Activated CD4-positive, alpha-beta T cell treated with anti-CD3 and anti-CD28 coated beads, Interleukin-2, Interleukin-4, amounts not matched to agents 100 ng/mL and 50 ng/mL, durations not matched to agents 16 hours and 8 hours (primary cell): ENCODE measurements at regions not wholly inside any gene's neighbourhood (a gene's known extent, or its start where the extent isn't known, plus 50 kb on each side); places are given as distances from the start of the nearest gene placed in this dataset.
"Not testable (repeated sequence)": the region's sequence is repeated elsewhere in the genome, so short reads cannot be mapped to it uniquely, and the experiment has no call there.

Source experiments
- DNase-seq: peaks from one replicate; pipeline ENCODE4 v3.0.0-alpha.2; 2020; ENCODE audit warnings: low spot score

- no peak for DNase-seq
Measured at GRCh38 chr2:210861038-210861665, 304.8 kb downstream of the CPS1 start.

DNA sequence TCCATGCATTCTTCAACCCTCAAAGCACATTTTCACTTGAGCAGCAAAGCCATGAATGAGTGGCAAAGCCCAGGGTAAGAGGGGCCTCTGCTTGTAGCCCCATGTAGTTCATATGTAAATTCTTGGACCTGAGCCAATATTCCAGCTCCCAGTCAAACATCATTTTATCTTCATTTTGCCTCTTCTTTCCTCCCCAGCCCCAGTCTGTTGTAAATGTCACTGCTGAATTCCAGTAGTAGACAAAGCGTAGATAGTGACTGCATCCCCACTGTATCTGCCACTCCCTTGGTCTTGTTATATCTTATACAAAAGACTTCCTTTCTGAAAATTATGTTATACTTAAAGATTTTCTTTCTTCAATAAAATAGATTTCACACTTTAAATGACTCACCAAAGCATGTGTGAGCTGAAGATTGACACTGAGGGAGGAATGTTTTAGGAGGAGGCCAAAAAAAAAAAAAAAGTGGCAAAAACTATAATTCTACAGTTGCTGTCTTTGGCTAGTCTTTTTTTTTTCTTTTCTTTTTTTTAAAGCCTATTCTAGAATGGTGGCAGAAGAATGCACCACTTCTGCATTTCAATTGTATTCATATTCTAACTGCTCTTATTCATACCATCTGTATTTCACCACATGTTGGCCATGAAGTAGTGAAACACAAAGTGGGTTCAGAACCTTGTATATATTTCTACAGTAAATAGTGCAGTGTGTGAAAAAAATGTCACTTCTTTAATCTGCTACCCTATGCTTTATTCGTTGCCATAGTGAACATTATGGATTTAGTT lies 306.1 kb downstream of the CPS1 start:
- no peak for DNase-seq

DNA sequence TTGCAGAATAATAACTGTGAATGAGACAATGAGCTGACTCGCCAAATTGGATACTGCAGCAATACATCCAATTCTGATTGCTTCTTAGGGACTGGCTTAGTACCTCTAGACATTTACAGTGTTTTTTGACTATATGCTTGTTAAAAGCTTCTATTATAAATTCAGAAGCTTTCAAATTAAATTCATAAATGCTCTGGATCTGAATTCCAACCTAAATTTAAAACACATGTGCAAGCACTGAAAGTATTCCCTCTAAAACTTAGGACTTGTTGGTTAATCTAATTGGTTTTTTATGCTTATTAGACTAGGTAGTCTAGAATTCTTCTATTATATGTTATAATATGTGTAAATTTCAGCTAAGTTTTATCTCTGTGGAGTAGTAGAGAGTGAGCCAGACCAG lies 306.9 kb downstream of the CPS1 start:
- no peak for DNase-seq

- DNase-seq: not testable (repeated sequence)
Measured at GRCh38 chr2:210871566-210871965, 315.2 kb downstream of the CPS1 start.

- DNase-seq: no peak
Measured at GRCh38 chr2:210873631-210874030, 317.2 kb downstream of the CPS1 start.

DNA sequence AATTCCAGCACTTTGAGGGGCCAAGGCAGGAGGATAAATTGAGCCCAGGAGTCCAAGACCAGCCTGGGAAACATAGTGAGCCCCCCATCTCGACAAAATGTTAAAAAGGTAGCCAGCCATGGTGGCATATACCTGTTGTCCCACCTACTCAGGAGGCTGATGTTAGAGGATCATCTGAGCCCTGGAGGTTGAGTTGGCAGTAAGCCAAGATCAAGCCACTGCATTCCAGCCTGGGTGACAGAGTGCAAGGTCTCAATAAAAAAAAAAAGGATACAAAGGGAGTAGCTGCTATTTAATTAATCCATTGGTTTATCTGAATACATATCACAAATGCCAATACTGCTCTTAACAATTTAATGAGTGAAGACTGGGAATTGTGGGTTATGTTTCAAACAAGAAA lies 327.8 kb downstream of the CPS1 start:
- no peak for DNase-seq

DNA sequence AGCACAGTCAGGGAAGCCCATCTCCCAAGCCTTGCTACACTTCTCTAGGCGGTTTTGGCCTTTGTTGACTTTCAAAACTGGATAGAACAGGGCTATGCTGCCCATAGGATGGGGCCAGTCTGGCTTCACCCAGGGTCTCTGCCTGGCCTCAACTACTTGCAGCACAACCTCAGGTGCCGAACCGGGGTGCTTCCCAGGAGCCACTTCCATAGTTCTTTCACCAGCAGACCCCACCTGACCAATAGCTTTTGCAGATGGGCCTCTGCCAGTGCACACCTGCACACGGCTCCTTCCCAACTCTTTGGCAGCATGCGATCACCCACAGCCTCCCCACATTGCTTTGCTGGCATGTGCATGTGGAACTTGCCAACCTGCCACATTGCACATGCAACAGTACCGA lies 331.6 kb downstream of the CPS1 start:
- DNase-seq: no peak

GRCh38 chr2:210895132-210895531 lies 338.7 kb downstream of the CPS1 start:
- no peak for DNase-seq

- no peak for DNase-seq
Measured at GRCh38 chr2:210899131-210899530, 342.7 kb downstream of the CPS1 start.

GRCh38 chr2:210901326-210901725 lies 344.9 kb downstream of the CPS1 start:
- no peak for DNase-seq

DNA sequence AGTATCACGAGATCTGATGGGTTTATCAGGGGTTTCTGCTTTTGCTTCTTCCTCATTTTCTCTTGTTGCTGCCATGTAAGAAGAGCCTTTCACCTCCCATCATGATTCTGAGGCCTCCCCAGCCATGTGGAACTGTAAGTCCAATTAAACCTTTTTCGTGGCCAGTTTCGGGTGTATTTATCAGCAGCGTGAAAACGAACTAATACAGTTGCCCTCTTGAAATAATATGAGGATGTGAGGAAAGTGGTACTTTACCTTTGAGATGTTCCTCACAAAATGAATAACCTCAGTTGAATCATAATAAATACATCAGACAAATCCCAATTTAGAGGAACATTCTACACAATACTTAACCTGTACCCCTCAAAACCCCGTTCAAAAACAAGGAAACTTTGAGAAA lies 356.4 kb downstream of the CPS1 start:
- DNase-seq: no peak

- no peak for DNase-seq
Measured at GRCh38 chr2:210913461-210913860, 357.1 kb downstream of the CPS1 start.

GRCh38 chr2:210915912-210916311 lies 359.5 kb downstream of the CPS1 start:
- DNase-seq: no peak

DNA sequence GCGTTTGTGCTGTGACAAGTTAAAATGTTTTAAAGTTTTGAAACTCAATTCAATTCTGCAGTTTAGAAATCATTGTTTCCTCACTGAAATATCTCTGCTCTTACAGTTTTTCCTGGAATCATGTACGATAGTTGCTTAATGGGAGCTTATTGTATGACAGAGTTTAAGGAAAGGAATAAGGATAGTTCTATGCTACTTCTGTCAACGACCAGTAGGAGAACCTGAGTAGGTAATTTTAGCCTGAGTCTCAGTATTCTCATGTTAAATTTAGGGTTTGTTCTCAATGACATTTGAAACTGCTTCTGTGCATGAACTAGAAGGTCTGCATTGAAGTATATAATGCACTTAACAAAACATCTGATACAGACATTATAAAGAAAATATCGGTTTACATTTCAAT lies 361.1 kb downstream of the CPS1 start:
- no peak for DNase-seq

GRCh38 chr2:210919128-210919527 lies 362.7 kb downstream of the CPS1 start:
- DNase-seq: no peak

DNA sequence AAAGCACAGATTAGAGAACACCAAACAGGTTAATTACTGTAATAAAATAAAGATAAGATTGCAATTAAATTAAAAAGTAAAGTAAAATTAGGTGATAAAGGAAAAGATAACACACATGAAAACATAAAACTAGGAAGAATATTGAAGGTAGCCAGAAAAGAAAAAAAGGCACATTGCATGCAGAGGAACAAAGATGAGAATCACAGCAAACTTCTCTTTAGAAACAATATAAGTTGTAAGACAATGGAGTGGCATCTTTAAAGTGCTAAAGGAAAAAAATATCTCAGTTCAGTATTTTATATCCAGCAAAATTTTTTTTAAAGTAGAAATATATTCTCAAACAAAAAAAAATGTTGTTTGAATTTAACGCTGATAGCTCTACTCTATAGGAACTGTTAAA lies 366.0 kb downstream of the CPS1 start:
- no peak for DNase-seq

DNA sequence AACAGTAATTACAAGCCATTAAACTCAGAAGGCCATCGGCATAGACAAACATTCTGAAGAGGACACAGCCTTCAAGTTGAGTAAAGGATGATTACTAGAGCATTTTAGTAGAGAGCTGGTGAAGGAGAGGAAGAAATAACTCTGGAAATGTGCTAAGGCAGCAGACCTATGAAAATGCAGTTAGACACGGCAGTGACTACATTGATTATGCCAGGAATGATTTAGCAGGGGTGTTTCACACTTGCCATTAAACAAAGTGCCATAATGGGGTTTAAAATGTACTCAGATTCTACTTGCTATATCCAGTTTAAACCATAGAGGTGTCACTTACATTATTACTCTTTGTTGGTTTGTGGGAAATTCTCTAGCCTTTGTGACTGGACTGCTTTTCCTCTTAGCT lies 372.3 kb downstream of the CPS1 start:
- no peak for DNase-seq

GRCh38 chr2:210938228-210938627 lies 381.8 kb downstream of the CPS1 start:
- no peak for DNase-seq

DNA sequence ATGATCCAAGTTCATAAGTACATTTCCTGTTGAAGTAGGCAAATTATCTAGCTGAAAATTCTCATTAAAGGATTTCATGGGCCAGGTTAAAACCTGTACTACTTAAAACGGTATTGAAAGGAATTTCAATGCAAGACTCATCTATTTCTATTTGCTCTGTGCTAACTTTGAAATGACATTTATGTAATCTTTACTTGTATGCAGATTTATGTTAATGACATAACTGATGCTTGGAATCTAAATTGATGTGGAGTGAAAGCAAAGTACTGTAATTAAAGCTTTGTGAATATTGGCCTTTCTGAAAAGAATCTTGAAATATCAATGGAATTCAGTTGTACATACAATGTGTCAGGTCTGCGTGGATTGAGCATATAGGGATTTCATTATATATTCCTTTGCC lies 390.0 kb downstream of the CPS1 start:
- no peak for DNase-seq

GRCh38 chr2:210950434-210951060 lies 394.1 kb downstream of the CPS1 start:
- not testable (repeated sequence) for DNase-seq

DNA sequence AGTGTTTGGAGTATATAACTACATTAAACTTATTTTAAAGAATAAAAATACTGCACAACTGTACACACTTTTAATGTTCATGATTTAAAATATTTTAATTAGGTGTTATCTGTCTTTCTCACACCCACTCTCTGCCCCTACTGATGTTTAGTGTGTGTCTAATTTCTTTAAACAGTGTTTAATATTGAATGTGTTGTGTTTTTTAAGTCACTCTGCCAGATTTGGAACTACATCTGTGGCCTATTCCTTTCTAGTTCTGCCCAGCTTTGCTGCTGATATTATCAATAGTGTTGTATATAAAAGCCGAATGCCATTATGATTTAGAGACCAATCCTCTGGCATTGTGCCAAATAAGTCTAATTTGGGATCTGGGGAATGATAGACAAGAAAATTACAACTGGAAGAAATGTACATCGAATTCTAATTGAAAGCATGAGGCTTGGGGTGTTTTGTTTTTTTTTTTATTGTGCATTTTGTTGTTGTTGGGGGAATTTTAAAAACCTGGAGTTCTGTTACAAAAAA lies 398.0 kb downstream of the CPS1 start:
- no peak for DNase-seq

GRCh38 chr2:210955591-210955990 lies 399.2 kb downstream of the CPS1 start:
- no peak for DNase-seq

DNA sequence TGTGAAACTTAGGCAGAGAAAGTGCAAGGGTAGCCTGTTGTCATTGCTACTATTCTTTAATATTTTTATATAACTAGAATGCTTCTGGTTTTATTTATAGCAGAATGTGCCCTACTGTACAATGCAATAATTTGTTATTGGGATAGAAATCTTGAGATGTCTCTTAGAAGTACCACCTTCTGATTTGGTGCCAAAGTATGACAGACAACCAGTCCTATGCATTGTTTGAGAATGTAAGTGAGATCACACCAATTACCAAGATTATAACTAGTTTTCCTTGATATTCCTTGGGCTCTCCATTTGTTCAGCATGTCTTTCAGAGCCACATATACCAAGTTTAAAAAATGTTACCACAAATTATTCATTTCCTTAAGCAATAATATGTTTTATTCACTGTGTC lies 399.7 kb downstream of the CPS1 start:
- no peak for DNase-seq
